ENCODE measurements at regions not wholly inside any gene's neighbourhood (a gene's known extent, or its start where the extent isn't known, plus 50 kb on each side); places are given as distances from the start of the nearest gene placed in this dataset.

- no peak for TF ChIP-seq EZH2 (optimal IDR thresholded peaks at IDR 0.05; ENCODE audit: low read depth, low read length)
- TF ChIP-seq CTCF (IDR thresholded peaks at IDR 0.05; ENCODE audit: low read length): no peak
These were observed 605.8 kb upstream of the CAMK1G start for GRCh38 chr1:208977638-208978256.

All from MM.1S (cell line).